Heart right ventricle (tissue), 16 donors: ENCODE measurements at regions not wholly inside any gene's neighbourhood (a gene's known extent, or its start where the extent isn't known, plus 50 kb on each side); places are given as distances from the start of the nearest gene placed in this dataset.

Source experiments
- ATAC-seq, 8 donors: fragments of 200-7000 bp; cut with Tn5 transposase; one replicate each; pipeline ENCODE4 v1.9.1; 2020; ENCODE audit warnings: mild to moderate bottlenecking in 8 of 8, moderate library complexity in 8 of 8, moderate number of reproducible peaks in 1 of 8
- DNase-seq, 2 donors: peaks; one replicate each; pipeline ENCODE4 v3.0.0-alpha.2; 2020
- H3K27ac ChIP-seq, 10 donors: fragments of 200-600 bp; sonication (generic) in 2 of 10; one replicate each; pipeline versions ENCODE4 v1.5.0 to v1.8.0; 2020 to 2022; ENCODE audit warnings: mild to moderate bottlenecking in 3 of 10
- H3K27me3 ChIP-seq, 7 donors: fragments of 200-600 bp; one replicate each; pipeline ENCODE4 v1.8.0; 2021 to 2022; ENCODE audit warnings: mild to moderate bottlenecking in 2 of 7
- H3K36me3 ChIP-seq, 9 donors: fragments of 200-600 bp; sonication (generic) in 1 of 9; one replicate each; pipeline versions ENCODE4 v1.5.0 to v1.8.0; 2020 to 2022; ENCODE audit warnings: mild to moderate bottlenecking in 2 of 9
- H3K4me1 ChIP-seq, 9 donors: fragments of 200-600 bp; sonication (generic) in 1 of 9; one replicate each; pipeline versions ENCODE4 v1.5.0 to v1.8.0; 2020 to 2022; ENCODE audit warnings: mild to moderate bottlenecking in 4 of 9
- H3K4me3 ChIP-seq, 10 donors: fragments of 200-600 bp; sonication (generic) in 2 of 10; one replicate each; pipeline versions ENCODE4 v1.5.0 to v1.8.0; 2020 to 2022; ENCODE audit warnings: mild to moderate bottlenecking in 7 of 10, moderate library complexity in 2 of 10
- H3K9me3 ChIP-seq, 11 donors: fragments of 200-600 bp in 10 of 11; sonication (generic) in 2 of 11; one replicate each; pipeline versions ENCODE4 v1.5.0 to v1.8.0; 2013 to 2022; ENCODE audit warnings: mild to moderate bottlenecking in 2 of 11, control low read depth in 1 of 11, moderate library complexity in 1 of 11
- WGBS, 2 donors: extraction: QIAGEN DNeasy Blood & Tissue Kit; methylation state at CpG; one replicate each; pipeline ENCODE4 v1.1.7; 2013; ENCODE audit warnings: inconsistent platforms in 1 of 2; 5-methylcytosine and 5-hydroxymethylcytosine counted together
- intact Hi-C, 10 donors: fragments of 100-400 bp; cut with DNase I; formaldehyde crosslinking; loops; one replicate each; pipeline versions ENCODE4 v1.11.1 to v1.14.2; 2022
- TF ChIP-seq, protein P1 (sequence below), 9 donors: fragments of 200-600 bp; sonication (generic) in 2 of 9; IDR thresholded peaks; one replicate each; pipeline versions ENCODE4 v1.5.0 to v1.8.0; 2021 to 2022; ENCODE audit warnings: antibody characterized with exemption in 9 of 9, mild to moderate bottlenecking in 5 of 9, moderate library complexity in 1 of 9
- donor health status: Arrhythmogenic right ventricular cardiomyopathy.
- donor health status: ischemic (EF 13 %, LVEDD 7.1; RV severe dilation, severe dysfunction).
- donor health status: healthy with polysubstance abuse.
- donor health status: DM: no; HTN: yes; CAD: no.
- donor health status: DM: no; HTN: no; CAD: no.
- donor health status: ischemic (EF 25% LVEDD 6.9; RV normal size, moderate dysfunction).
- donor health status: ischemic (EF 25% LVEDD 5.7; RV mildly dilated, moderate dysfunction).
- donor health status: healthy.
- donor health status: DM: yes; HTN: yes; CAD: no.
- donor health status: Ischemic cardiomyopathy.
- donor health status: ischemic (EF 35%, LVEDD 5.7; RV mildly dilated, moderate dysfunction).
- donor health status: nonischemic (EF 11% LVEDD 7.7; RV severe dilation, severe dysfunction).
- donor health status: DM: yes; HTN: yes; CAD: no.
- donor health status: PGD.
- donor health status: ischemic (EF 29% LVEDD 5.4; RV normal size, mild dysfunction).
- donor health status: nonischemic (EF 23%, LVEDD 6.1; RV moderate dilation, normal function).

DNA sequence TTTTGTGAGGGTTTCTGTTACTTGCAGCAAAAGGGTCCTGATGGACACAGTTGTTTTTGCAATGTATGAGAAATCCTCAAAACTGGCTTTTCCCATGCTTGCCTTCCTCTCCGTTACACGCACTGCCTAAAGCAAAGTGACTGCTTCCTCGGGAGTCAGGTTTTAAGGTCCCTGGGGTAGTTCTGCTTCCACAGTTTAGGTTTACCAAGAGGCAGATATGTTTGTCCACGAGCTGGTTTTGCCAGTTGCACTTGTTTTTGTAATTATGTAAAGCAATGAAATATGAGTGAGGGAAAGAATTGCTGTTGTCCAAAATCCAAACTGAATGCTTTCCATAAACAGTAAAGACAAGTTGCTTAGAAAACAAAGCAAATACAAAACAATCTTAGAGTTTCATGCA, 290.7 kb upstream of the AMIGO2 start:
- Histone ChIP-seq H3K27ac (no peak overlapping the region), H3K4me3 (no peak overlapping the region), H3K9me3 (peaks cover 0 to 17% (median 0%) of the 10 kb centered on the region in 11 donors), H3K4me1 (peaks cover 0 to 13% (median 0%) of the 10 kb centered on the region in 9 donors), H3K27me3 (no peaks in the 10 kb centered on the region), H3K36me3 (no peaks in the 10 kb centered on the region)
- ATAC-seq (no peak), DNase-seq (no peak)
- intact Hi-C loops = loop anchor here in 1 of 10 donors (10.0 kb wide), 1 partner anchor 286 kb away; no protein-coding TSS in a partner anchor
- TF ChIP-seq, protein P1, sequence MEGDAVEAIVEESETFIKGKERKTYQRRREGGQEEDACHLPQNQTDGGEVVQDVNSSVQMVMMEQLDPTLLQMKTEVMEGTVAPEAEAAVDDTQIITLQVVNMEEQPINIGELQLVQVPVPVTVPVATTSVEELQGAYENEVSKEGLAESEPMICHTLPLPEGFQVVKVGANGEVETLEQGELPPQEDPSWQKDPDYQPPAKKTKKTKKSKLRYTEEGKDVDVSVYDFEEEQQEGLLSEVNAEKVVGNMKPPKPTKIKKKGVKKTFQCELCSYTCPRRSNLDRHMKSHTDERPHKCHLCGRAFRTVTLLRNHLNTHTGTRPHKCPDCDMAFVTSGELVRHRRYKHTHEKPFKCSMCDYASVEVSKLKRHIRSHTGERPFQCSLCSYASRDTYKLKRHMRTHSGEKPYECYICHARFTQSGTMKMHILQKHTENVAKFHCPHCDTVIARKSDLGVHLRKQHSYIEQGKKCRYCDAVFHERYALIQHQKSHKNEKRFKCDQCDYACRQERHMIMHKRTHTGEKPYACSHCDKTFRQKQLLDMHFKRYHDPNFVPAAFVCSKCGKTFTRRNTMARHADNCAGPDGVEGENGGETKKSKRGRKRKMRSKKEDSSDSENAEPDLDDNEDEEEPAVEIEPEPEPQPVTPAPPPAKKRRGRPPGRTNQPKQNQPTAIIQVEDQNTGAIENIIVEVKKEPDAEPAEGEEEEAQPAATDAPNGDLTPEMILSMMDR (IDR thresholded peaks at IDR 0.05) = no peak
- 81% methylated on average over 4 of the region's 4 CpGs for WGBS, 2 donors

DNA sequence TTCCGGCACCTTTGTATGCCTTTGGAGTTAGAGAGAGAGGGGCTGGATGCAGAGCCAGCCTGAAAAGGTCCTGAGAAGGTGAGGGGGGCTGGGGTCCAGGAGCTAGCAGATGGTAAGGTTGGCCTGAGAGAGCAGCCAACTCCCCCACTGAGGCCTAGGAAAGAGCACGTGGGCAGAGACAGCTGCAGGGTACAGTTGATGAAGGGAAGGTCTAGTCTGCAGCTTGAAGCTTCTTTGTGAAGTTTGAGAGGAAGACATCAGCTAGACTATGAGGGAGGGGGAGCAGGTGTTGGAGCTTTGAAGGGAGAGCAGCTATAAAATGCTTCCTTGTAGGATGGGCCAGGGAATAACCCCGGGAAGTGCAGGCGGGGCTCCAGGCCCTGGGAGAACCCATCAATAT, 289.3 kb upstream of the AMIGO2 start:
- intact Hi-C loops = no loop called here
- Histone ChIP-seq H3K27ac (no peak overlapping the region), H3K4me1 (peaks cover 0 to 13% (median 0%) of the 10 kb centered on the region in 9 donors), H3K27me3 (peaks cover 0 to 5% (median 0%) of the 10 kb centered on the region in 7 donors), H3K4me3 (no peak overlapping the region), H3K36me3 (no peaks in the 10 kb centered on the region), H3K9me3 (peaks cover 0 to 4% (median 0%) of the 10 kb centered on the region in 11 donors)
- ATAC-seq = no peak
- DNase-seq = no peak
- WGBS, 2 donors = 82 to 86% methylated on average over 4 of the region's 4 CpGs
- TF ChIP-seq, protein P1 (IDR thresholded peaks at IDR 0.05) = no peak

DNA sequence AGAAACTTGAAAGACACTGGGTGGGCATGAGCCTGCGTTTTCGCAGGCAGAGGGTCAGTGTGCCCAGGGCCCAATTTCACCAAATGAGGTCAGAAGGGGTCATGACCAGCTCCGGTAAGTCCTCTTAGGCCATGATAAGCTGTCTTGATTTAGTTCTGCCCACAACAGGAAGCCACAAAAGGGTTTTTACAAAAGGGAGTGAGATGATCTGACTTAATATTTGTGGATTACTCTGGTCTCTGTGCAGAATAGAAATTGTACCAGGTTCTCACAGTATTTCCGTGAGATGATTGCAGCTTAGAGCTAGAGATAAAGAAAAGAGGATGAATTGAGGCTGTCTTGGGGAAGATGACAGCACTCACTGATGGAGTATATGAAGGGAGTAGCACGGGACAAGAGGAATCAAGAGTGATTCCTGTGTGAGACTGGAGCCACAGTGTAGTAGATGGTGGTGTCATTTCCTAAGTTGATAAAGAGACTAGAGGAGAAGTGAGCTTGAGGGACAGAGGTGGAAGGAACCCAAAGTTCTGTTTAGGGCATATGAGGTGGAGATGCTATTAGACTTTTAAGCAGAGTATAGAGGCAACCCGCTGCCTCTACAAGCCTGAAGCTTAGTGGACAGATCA, 288.3 kb upstream of the AMIGO2 start:
- Histone ChIP-seq H3K9me3 (no peaks in the 10 kb centered on the region), H3K4me3 (no peak overlapping the region), H3K36me3 (no peaks in the 10 kb centered on the region), H3K4me1 (peaks cover 0 to 17% (median 0%) of the 10 kb centered on the region in 9 donors), H3K27me3 (peaks cover 0 to 5% (median 0%) of the 10 kb centered on the region in 7 donors), H3K27ac (no peak overlapping the region)
- TF ChIP-seq, protein P1 (IDR thresholded peaks at IDR 0.05) = no peak
- no peak for ATAC-seq
- WGBS, 2 donors = 87 to 89% methylated on average over 6 of the region's 6 CpGs
- intact Hi-C loops = no loop called here
- no peak for DNase-seq

- Histone ChIP-seq H3K9me3 (no peaks in the 10 kb centered on the region), H3K36me3 (no peaks in the 10 kb centered on the region), H3K27ac (no peak overlapping the region), H3K4me3 (no peak overlapping the region), H3K4me1 (peaks cover 0 to 31% (median 7%) of the 10 kb centered on the region in 9 donors), H3K27me3 (peaks cover 0 to 5% (median 0%) of the 10 kb centered on the region in 7 donors)
- intact Hi-C loops = no loop called here
- TF ChIP-seq, protein P1 (IDR thresholded peaks at IDR 0.05) = no peak
- 94 to 97% methylated on average over 2 of the region's 2 CpGs for WGBS, 2 donors
- ATAC-seq (no peak), DNase-seq (no peak)
These were observed 286.8 kb upstream of the AMIGO2 start for GRCh38 chr12:47366579-47366978.
